HEK293 (cell line): ENCODE measurements at regions not wholly inside any gene's neighbourhood (a gene's known extent, or its start where the extent isn't known, plus 50 kb on each side); places are given as distances from the start of the nearest gene placed in this dataset.

Source experiments
- CTCF ChIA-PET: fragments of 350-600 bp; formaldehyde crosslinking; extraction: SDS; loops from one replicate; lab custom pipeline; 2021; ENCODE audit warnings: antibody characterized with exemption; lab: Yijun Ruan, JAX
- POLR2A ChIA-PET: fragments of 300-600 bp; formaldehyde crosslinking; extraction: SDS; loops from one replicate; lab custom pipeline; 2020; ENCODE audit warnings: antibody characterized with exemption, inconsistent platforms; lab: Yijun Ruan, JAX
- H3K27ac ChIP-seq: fragments of 200-500 bp; sonication (Bioruptor generic); 2 replicates; pipeline ENCODE4 v1.5.1; 2014; ENCODE audit warnings: low read depth, low read length, control low read depth, inconsistent platforms; ENCODE audit errors: extremely low read depth
- H3K36me3 ChIP-seq, 2 experiments: fragments of 200-500 bp in 1 of 2; sonication (Bioruptor generic) in 1 of 2; 1 replicate in 1 of 2; 2 replicates in 1 of 2; pipeline ENCODE4 v1.5.1; 2014 to 2017; ENCODE audit warnings: inconsistent platforms in 2 of 2, low read length in 2 of 2; ENCODE audit not compliant: control insufficient read depth in 2 of 2, insufficient read depth in 1 of 2
- H3K4me1 ChIP-seq: fragments of 200-500 bp; sonication (Bioruptor generic); 2 replicates; pipeline ENCODE4 v1.5.1; 2014; ENCODE audit warnings: mild to moderate bottlenecking, low read length, inconsistent platforms; ENCODE audit not compliant: control insufficient read depth, insufficient read depth
- H3K4me3 ChIP-seq: 2 replicates; pipeline ENCODE4 v1.5.1; 2011; ENCODE audit warnings: low read depth, mild to moderate bottlenecking, control low read depth, low read length, moderate library complexity
- H3K9me3 ChIP-seq: fragments of 200-500 bp; sonication (Bioruptor generic); 2 replicates; pipeline ENCODE4 v1.5.1; 2014; ENCODE audit warnings: low read depth, low read length, inconsistent platforms; ENCODE audit not compliant: control insufficient read depth, insufficient read depth
- EGR2 ChIP-seq: fragments of 450-650 bp; formaldehyde crosslinking; IDR thresholded peaks from 2 replicates; pipeline ENCODE4 v1.5.1; 2016; ENCODE audit warnings: low read depth, missing biosample characterization, missing genetic modification characterization
- GLIS2 ChIP-seq: fragments of 450-650 bp; formaldehyde crosslinking; IDR thresholded peaks from 2 replicates; pipeline ENCODE4 v1.5.1; 2016; ENCODE audit warnings: missing biosample characterization, missing genetic modification characterization
- HOXA7 ChIP-seq: sonication (generic); formaldehyde crosslinking; IDR thresholded peaks from 2 replicates; pipeline ENCODE4 v1.8.1; 2022; ENCODE audit warnings: missing genetic modification reagents, borderline replicate concordance
- IKZF3 ChIP-seq: fragments of 450-650 bp; IDR thresholded peaks from 2 replicates; pipeline ENCODE4 v1.5.0; 2018; ENCODE audit warnings: missing biosample characterization, mild to moderate bottlenecking, missing genetic modification characterization, moderate library complexity
- MZF1 ChIP-seq: fragments of 450-650 bp; formaldehyde crosslinking; IDR thresholded peaks from 2 replicates; pipeline ENCODE4 v1.5.1; 2017; ENCODE audit warnings: missing biosample characterization, missing genetic modification characterization, borderline replicate concordance
- PBX3 ChIP-seq: sonication (generic); formaldehyde crosslinking; IDR thresholded peaks from 2 replicates; pipeline ENCODE4 v1.8.1; 2022; ENCODE audit warnings: mild to moderate bottlenecking, moderate library complexity, missing genetic modification reagents
- REST ChIP-seq: fragments of 450-650 bp; formaldehyde crosslinking; IDR thresholded peaks from 2 replicates; pipeline ENCODE4 v1.5.1; 2016; ENCODE audit warnings: missing biosample characterization, missing genetic modification characterization
- SP7 ChIP-seq: fragments of 450-650 bp; formaldehyde crosslinking; IDR thresholded peaks from 2 replicates; pipeline ENCODE4 v1.5.1; 2016; ENCODE audit warnings: missing biosample characterization, missing genetic modification characterization
- TSHZ1 ChIP-seq: fragments of 450-650 bp; formaldehyde crosslinking; IDR thresholded peaks from 2 replicates; pipeline ENCODE4 v1.5.1; 2016; ENCODE audit warnings: missing biosample characterization, missing genetic modification characterization, borderline replicate concordance
- YY2 ChIP-seq: fragments of 450-650 bp; formaldehyde crosslinking; IDR thresholded peaks from 2 replicates; pipeline ENCODE4 v1.5.1; 2016; ENCODE audit warnings: missing biosample characterization, missing genetic modification characterization
- ZBTB20 ChIP-seq: fragments of 450-650 bp; formaldehyde crosslinking; IDR thresholded peaks from 2 replicates; pipeline ENCODE4 v1.5.1; 2016; ENCODE audit warnings: missing biosample characterization, missing genetic modification characterization
- ZFP41 ChIP-seq: fragments of 450-650 bp; formaldehyde crosslinking; IDR thresholded peaks from 2 replicates; pipeline ENCODE4 v1.5.1; 2016; ENCODE audit warnings: missing biosample characterization, missing genetic modification characterization, borderline replicate concordance
- ZIC2 ChIP-seq: fragments of 450-650 bp; formaldehyde crosslinking; IDR thresholded peaks from 2 replicates; pipeline ENCODE4 v1.5.1; 2016; ENCODE audit warnings: missing biosample characterization, missing genetic modification characterization
- ZNF202 ChIP-seq: fragments of 450-650 bp; formaldehyde crosslinking; IDR thresholded peaks from 2 replicates; pipeline ENCODE4 v1.5.1; 2016; ENCODE audit warnings: missing biosample characterization, missing genetic modification characterization, borderline replicate concordance
- ZNF266 ChIP-seq: fragments of 450-650 bp; formaldehyde crosslinking; IDR thresholded peaks from 2 replicates; pipeline ENCODE4 v1.5.1; 2016; ENCODE audit warnings: missing biosample characterization, missing genetic modification characterization, low read depth
- ZNF350 ChIP-seq: fragments of 450-650 bp; formaldehyde crosslinking; IDR thresholded peaks from 2 replicates; pipeline ENCODE4 v1.5.0; 2017; ENCODE audit warnings: missing biosample characterization, mild to moderate bottlenecking, missing genetic modification characterization
- ZNF394 ChIP-seq: fragments of 450-650 bp; formaldehyde crosslinking; IDR thresholded peaks from 2 replicates; pipeline ENCODE4 v1.5.1; 2016; ENCODE audit warnings: missing biosample characterization, missing genetic modification characterization, mild to moderate bottlenecking, moderate library complexity, borderline replicate concordance
- ZNF423 ChIP-seq: fragments of 450-650 bp; formaldehyde crosslinking; IDR thresholded peaks from 2 replicates; pipeline ENCODE4 v1.5.1; 2016; ENCODE audit warnings: missing biosample characterization, missing genetic modification characterization
- ZNF48 ChIP-seq: fragments of 450-650 bp; formaldehyde crosslinking; IDR thresholded peaks from 2 replicates; pipeline ENCODE4 v1.5.1; 2016; ENCODE audit warnings: missing biosample characterization, missing genetic modification characterization
- ZNF555 ChIP-seq: fragments of 450-650 bp; formaldehyde crosslinking; conservative IDR thresholded peaks from 2 replicates; pipeline ENCODE4 v1.5.1; 2017; ENCODE audit warnings: missing biosample characterization, mild to moderate bottlenecking, missing genetic modification characterization, inconsistent platforms
- ZNF623 ChIP-seq: fragments of 450-650 bp; formaldehyde crosslinking; IDR thresholded peaks from 2 replicates; pipeline ENCODE4 v1.5.1; 2016; ENCODE audit warnings: missing biosample characterization, missing genetic modification characterization
- ZNF645 ChIP-seq: fragments of 450-650 bp; formaldehyde crosslinking; IDR thresholded peaks from 2 replicates; pipeline ENCODE4; 2016; ENCODE audit warnings: missing biosample characterization, missing genetic modification characterization
- ZNF654 ChIP-seq: fragments of 450-650 bp; formaldehyde crosslinking; IDR thresholded peaks from 2 replicates; pipeline ENCODE4 v1.5.1; 2016; ENCODE audit warnings: low read depth, missing biosample characterization, missing genetic modification characterization
- ZNF692 ChIP-seq: fragments of 450-650 bp; formaldehyde crosslinking; IDR thresholded peaks from 2 replicates; pipeline ENCODE4 v1.5.1; 2016; ENCODE audit warnings: missing biosample characterization, missing genetic modification characterization
- ZNF830 ChIP-seq: fragments of 450-650 bp; IDR thresholded peaks from 2 replicates; pipeline ENCODE4 v1.5.0; 2018; ENCODE audit warnings: missing biosample characterization, missing genetic modification characterization, low read depth, mild to moderate bottlenecking, moderate library complexity
- ZSCAN4 ChIP-seq: fragments of 450-650 bp; formaldehyde crosslinking; IDR thresholded peaks from 2 replicates; pipeline ENCODE4 v1.5.1; 2017; ENCODE audit warnings: missing biosample characterization, missing genetic modification characterization

GRCh38 chr6:93604951-93605350, 185.6 kb upstream of the EPHA7 start (continued):
- TF ChIP-seq TSHZ1 (tag by site-specific recombination) (no peak), MZF1 (tag by site-specific recombination) (no peak), ZNF692 (tag by site-specific recombination) (no peak), ZNF48 (tag by site-specific recombination) (no peak), ZSCAN4 (tag by site-specific recombination) (no peak), YY2 (tag by site-specific recombination) (no peak), ZNF555 (tag by site-specific recombination) (no peak)

GRCh38 chr6:93592417-93592816, 173.1 kb upstream of the EPHA7 start:
- Histone ChIP-seq H3K36me3 (no peaks in the 10 kb centered on the region), H3K9me3 (no peaks in the 10 kb centered on the region), H3K4me3 (no peak overlapping the region), H3K27ac (no peak overlapping the region), H3K4me1 (no peaks in the 10 kb centered on the region)
- TF ChIP-seq IKZF3 (tag by site-specific recombination) (no peak), ZIC2 (tag by site-specific recombination) (no peak), REST (tag by site-specific recombination) (no peak), YY2 (tag by site-specific recombination) (no peak), ZNF350 (tag by site-specific recombination) (no peak), ZNF654 (tag by site-specific recombination) (no peak), ZNF423 (tag by site-specific recombination) (no peak), ZNF623 (tag by site-specific recombination) (no peak), HOXA7 (CRISPR knock-in tag) (no peak), ZNF266 (tag by site-specific recombination) (no peak), EGR2 (tag by site-specific recombination) (no peak), PBX3 (CRISPR knock-in tag) (no peak), ZNF830 (no peak), GLIS2 (tag by site-specific recombination) (no peak), ZNF645 (tag by site-specific recombination) (no peak), ZBTB20 (tag by site-specific recombination) (no peak), ZNF202 (tag by site-specific recombination) (no peak), SP7 (tag by site-specific recombination) (no peak), ZNF394 (tag by site-specific recombination) (no peak), ZFP41 (no peak)
- ChIA-PET POLR2A (no interaction called here), CTCF (interaction anchor here (0.7 kb wide), 1 partner anchor 62 kb away, joined by 3 read pairs; no protein-coding TSS in a partner anchor)
